ENCODE measurements at regions not wholly inside any gene's neighbourhood (a gene's known extent, or its start where the extent isn't known, plus 50 kb on each side); places are given as distances from the start of the nearest gene placed in this dataset.
"Not testable (repeated sequence)": the region's sequence is repeated elsewhere in the genome, so short reads cannot be mapped to it uniquely, and the experiment has no call there.

DNA sequence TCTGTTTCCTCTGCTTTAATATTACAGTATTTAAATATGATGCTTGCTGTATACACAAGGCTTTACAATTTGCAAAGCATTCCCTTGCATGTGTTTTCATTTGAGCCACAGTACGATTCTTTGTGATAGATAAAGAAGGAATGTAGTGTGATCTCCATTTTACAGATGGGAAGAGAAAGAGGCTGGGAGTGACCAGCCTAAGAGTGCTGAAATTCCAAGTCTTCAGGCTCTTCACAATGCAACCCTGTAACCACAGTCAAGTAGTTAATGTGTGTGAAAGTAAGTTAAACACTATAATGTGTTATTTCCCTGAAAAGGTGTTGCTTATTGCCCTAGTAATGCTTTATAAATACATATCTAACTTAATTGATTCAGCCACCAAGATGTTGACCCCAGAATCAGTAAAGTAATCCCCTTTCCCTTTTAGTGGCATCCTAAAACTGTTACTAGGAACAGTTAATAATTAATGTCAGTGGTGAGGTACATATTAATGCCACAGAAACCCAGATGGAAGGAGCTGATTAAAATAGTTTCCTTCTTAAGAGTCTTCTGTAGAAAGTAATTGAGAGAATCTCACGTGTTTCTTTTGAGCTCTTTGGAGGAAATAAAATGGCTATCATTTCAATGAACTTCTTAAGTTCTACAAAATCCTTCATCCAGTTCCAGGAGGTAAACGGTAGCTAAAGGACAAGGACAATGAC is 110.4 kb downstream of the IL12A start:
- Histone ChIP-seq H3K4me3 (no peak overlapping the region), H3K27ac (no peak overlapping the region), H3K36me3 (no peaks in the 10 kb centered on the region), H3K4me1 (peaks cover 0 to 19% (median 2%) of the 10 kb centered on the region in 4 donors), H3K27me3 (no peaks in the 10 kb centered on the region), H3K9me3 (no peaks in the 10 kb centered on the region)
- no peak for DNase-seq
- intact Hi-C loops (cut with DNase I; ENCODE audit: low total_unique reads), result no loop called here
- 38 to 51% (median 41%) methylated on average over 3 of the region's 3 CpGs for WGBS, 5 donors
- TF ChIP-seq, protein P1, sequence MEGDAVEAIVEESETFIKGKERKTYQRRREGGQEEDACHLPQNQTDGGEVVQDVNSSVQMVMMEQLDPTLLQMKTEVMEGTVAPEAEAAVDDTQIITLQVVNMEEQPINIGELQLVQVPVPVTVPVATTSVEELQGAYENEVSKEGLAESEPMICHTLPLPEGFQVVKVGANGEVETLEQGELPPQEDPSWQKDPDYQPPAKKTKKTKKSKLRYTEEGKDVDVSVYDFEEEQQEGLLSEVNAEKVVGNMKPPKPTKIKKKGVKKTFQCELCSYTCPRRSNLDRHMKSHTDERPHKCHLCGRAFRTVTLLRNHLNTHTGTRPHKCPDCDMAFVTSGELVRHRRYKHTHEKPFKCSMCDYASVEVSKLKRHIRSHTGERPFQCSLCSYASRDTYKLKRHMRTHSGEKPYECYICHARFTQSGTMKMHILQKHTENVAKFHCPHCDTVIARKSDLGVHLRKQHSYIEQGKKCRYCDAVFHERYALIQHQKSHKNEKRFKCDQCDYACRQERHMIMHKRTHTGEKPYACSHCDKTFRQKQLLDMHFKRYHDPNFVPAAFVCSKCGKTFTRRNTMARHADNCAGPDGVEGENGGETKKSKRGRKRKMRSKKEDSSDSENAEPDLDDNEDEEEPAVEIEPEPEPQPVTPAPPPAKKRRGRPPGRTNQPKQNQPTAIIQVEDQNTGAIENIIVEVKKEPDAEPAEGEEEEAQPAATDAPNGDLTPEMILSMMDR (IDR thresholded peaks at IDR 0.05), result no peak
- TF ChIP-seq POLR2A (IDR thresholded peaks at IDR 0.05) (no peak), EP300 (IDR thresholded peaks at IDR 0.05) (no peak), POLR2AphosphoS5 (IDR thresholded peaks at IDR 0.05) (no peak)

DNA sequence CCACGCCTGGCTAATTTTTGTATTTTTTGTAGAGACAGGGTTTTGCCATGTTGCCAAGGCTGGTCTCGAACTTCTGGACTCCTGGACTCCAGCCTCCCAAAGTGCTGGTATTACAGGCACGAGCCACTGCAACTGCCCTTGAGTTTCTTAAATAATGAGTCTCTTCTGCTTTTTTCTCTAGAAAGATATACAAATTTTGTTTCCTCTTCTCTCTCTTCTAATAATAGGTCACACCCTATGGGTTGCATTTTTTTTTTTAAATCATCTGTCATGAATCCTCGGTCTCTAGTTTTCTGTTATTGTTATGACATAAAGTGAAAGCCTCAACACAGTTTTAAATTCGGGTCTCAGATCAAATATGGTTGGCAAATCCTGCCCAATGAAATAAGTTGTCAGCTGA is 111.2 kb downstream of the IL12A start:
- no peaks in the 10 kb centered on the region for H3K36me3 ChIP-seq
- no peaks in the 10 kb centered on the region for H3K27me3 ChIP-seq
- H3K9me3 ChIP-seq, result no peaks in the 10 kb centered on the region
- intact Hi-C loops (cut with DNase I; ENCODE audit: low total_unique reads), result no loop called here
- H3K4me3 ChIP-seq, result no peak overlapping the region
- 78 to 85% (median 82%) methylated on average over 5 of the region's 5 CpGs for WGBS, 5 donors
- DNase-seq, result no peak
- H3K27ac ChIP-seq, result no peak overlapping the region
- H3K4me1 ChIP-seq, result peaks cover 0 to 19% (median 2%) of the 10 kb centered on the region in 4 donors
- TF ChIP-seq POLR2AphosphoS5 (IDR thresholded peaks at IDR 0.05), result no peak
- TF ChIP-seq POLR2A (IDR thresholded peaks at IDR 0.05), result no peak
- TF ChIP-seq, protein P1 (IDR thresholded peaks at IDR 0.05), result no peak
- no peak for TF ChIP-seq EP300 (IDR thresholded peaks at IDR 0.05)

DNA sequence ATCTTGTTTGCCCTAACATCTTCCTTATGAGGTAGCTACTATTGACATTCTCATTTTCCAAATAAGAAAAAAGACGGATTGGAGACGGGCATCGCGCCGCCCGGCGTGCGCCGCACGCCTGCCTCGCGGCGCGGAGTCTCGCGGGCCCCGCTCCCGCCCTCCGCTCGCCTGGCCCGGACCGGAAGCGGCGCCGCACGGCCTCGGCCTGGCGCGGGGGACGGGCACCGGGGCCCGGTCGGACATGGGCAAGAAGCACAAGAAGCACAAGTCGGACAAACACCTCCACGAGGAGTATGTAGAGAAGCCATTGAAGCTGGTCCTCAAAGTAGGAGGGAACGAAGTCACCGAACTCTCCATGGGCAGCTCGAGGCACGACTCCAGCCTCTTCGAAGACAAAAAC is 112.0 kb downstream of the IL12A start:
- Histone ChIP-seq H3K9me3 (no peaks in the 10 kb centered on the region), H3K4me3 (no peak overlapping the region), H3K27ac (no peak overlapping the region), H3K36me3 (no peaks in the 10 kb centered on the region), H3K4me1 (peaks cover 0 to 19% (median 2%) of the 10 kb centered on the region in 4 donors), H3K27me3 (no peaks in the 10 kb centered on the region)
- DNase-seq, result no peak
- TF ChIP-seq POLR2A (IDR thresholded peaks at IDR 0.05) (no peak), POLR2AphosphoS5 (IDR thresholded peaks at IDR 0.05) (no peak), EP300 (IDR thresholded peaks at IDR 0.05) (no peak)
- TF ChIP-seq, protein P1 (IDR thresholded peaks at IDR 0.05), result no peak
- intact Hi-C loops (cut with DNase I; ENCODE audit: low total_unique reads), result no loop called here
- 97 to 98% (median 98%) methylated on average over 40 of the region's 40 CpGs for WGBS, 5 donors

DNA sequence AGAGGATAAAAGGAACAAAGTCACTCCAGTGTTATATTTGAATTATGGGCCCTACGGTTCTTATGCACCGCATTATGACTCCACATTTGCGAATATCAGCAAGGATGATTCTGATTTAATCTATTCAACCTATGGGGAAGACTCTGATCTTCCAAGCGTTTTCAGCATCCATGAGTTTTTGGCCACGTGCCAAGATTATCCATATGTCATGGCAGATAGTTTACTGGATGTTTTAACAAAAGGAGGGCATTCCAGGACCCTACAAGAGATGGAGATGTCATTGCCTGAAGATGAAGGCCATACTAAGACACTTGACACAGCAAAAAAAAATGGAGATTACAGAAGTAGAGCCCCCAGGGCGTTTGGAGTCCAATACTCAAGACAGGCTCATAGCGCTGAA is 113.4 kb downstream of the IL12A start:
- H3K9me3 ChIP-seq; H3K4me3 ChIP-seq; H3K27ac ChIP-seq; H3K36me3 ChIP-seq; intact Hi-C loops (cut with DNase I; ENCODE audit: low total_unique reads); DNase-seq; H3K27me3 ChIP-seq: not testable (repeated sequence)
- 82 to 87% (median 84%) methylated on average over 7 of the region's 7 CpGs for WGBS, 5 donors
- H3K4me1 ChIP-seq, result peaks cover 0 to 21% (median 2%) of the 10 kb centered on the region in 4 donors

DNA sequence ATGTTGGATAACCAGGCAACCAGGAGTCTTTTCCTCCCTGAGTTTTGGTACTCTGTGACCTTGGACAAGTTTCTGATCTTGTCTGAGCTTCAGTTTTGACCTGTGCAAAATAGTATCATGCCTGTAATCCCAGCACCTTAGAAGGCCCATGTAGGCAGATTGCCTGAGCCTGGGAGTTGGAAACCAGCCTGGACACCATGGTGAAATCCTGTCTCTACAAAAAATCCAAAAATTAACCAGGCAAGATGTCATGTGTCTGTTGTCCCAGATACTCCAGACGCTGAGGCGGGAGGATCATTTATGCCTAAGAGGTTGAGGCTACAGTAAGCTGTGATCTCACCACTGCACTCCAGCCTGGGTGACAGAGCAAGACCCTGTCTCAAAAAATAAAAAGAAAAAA is 114.8 kb downstream of the IL12A start:
- 97 to 100% (median 100%) methylated on average over 2 of the region's 2 CpGs for WGBS, 5 donors
- no peak for TF ChIP-seq EP300 (IDR thresholded peaks at IDR 0.05)
- no peak for TF ChIP-seq POLR2AphosphoS5 (IDR thresholded peaks at IDR 0.05)
- TF ChIP-seq, protein P1 (IDR thresholded peaks at IDR 0.05), result no peak
- no peak for TF ChIP-seq POLR2A (IDR thresholded peaks at IDR 0.05)
- intact Hi-C loops (cut with DNase I; ENCODE audit: low total_unique reads), result no loop called here
- Histone ChIP-seq H3K4me3 (no peak overlapping the region), H3K27ac (no peak overlapping the region), H3K27me3 (no peaks in the 10 kb centered on the region), H3K36me3 (no peaks in the 10 kb centered on the region), H3K9me3 (no peaks in the 10 kb centered on the region), H3K4me1 (peaks cover 0 to 18% (median 0%) of the 10 kb centered on the region in 4 donors)
- no peak for DNase-seq

Measured in stomach (tissue), 8 donors.